ENCODE measurements at regions not wholly inside any gene's neighbourhood (a gene's known extent, or its start where the extent isn't known, plus 50 kb on each side); places are given as distances from the start of the nearest gene placed in this dataset.

DNA sequence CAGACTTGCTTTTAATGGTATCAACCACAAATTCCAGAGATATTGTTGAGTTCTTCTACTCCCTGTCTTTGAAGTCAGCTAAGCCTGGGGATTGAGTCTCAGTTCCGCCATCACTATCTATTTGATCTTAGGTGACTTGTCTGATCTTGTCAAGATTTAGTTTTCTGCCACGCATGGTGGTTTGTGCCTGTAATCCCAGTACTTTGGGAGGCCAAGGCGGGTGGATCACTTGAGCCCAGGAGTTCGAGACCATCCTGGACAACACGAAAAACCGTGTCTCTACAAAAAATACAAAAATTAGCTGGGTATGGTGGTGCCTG lies 376.9 kb downstream of the FGF9 start:
- TF ChIP-seq ZFP30 (CRISPR knock-in tag; IDR thresholded peaks at IDR 0.05; ENCODE audit: borderline replicate concordance) (no peak), MAFF (IDR thresholded peaks at IDR 0.05; ENCODE audit: low read length) (no peak), DPF2 (IDR thresholded peaks at IDR 0.05) (no peak), PHF8 (IDR thresholded peaks at IDR 0.05; ENCODE audit: borderline replicate concordance, low read length) (no peak), POLR2A (conservative IDR thresholded peaks at IDR 0.05) (no peak), YY1 (IDR thresholded peaks at IDR 0.05; ENCODE audit: borderline replicate concordance in 1 of 3, control insufficient read depth in 1 of 3, extremely low read depth in 1 of 3, insufficient read depth in 3 of 3, insufficient read length in 1 of 3, insufficient replicate concordance in 2 of 3, low read depth in 1 of 3, low read length in 2 of 3) (no peak), FOXP1 (CRISPR knock-in tag; IDR thresholded peaks at IDR 0.05) (no peak), GABPB1 (CRISPR knock-in tag; IDR thresholded peaks at IDR 0.05) (no peak)
- TF ChIP-seq, protein P1, sequence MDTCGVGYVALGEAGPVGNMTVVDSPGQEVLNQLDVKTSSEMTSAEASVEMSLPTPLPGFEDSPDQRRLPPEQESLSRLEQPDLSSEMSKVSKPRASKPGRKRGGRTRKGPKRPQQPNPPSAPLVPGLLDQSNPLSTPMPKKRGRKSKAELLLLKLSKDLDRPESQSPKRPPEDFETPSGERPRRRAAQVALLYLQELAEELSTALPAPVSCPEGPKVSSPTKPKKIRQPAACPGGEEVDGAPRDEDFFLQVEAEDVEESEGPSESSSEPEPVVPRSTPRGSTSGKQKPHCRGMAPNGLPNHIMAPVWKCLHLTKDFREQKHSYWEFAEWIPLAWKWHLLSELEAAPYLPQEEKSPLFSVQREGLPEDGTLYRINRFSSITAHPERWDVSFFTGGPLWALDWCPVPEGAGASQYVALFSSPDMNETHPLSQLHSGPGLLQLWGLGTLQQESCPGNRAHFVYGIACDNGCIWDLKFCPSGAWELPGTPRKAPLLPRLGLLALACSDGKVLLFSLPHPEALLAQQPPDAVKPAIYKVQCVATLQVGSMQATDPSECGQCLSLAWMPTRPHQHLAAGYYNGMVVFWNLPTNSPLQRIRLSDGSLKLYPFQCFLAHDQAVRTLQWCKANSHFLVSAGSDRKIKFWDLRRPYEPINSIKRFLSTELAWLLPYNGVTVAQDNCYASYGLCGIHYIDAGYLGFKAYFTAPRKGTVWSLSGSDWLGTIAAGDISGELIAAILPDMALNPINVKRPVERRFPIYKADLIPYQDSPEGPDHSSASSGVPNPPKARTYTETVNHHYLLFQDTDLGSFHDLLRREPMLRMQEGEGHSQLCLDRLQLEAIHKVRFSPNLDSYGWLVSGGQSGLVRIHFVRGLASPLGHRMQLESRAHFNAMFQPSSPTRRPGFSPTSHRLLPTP (IDR thresholded peaks at IDR 0.05; ENCODE audit: borderline replicate concordance, extremely low read depth, insufficient read length) = no peak
- TF ChIP-seq, protein P2, sequence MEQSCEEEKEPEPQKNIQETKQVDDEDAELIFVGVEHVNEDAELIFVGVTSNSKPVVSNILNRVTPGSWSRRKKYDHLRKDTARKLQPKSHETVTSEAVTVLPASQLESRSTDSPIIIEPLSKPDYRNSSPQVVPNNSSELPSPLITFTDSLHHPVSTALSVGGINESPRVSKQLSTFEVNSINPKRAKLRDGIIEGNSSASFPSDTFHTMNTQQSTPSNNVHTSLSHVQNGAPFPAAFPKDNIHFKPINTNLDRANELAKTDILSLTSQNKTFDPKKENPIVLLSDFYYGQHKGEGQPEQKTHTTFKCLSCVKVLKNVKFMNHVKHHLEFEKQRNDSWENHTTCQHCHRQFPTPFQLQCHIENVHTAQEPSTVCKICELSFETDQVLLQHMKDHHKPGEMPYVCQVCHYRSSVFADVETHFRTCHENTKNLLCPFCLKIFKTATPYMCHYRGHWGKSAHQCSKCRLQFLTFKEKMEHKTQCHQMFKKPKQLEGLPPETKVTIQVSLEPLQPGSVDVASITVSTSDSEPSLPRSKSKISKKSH (CRISPR knock-in tag; IDR thresholded peaks at IDR 0.05) = no peak
- TF ChIP-seq, protein P3, sequence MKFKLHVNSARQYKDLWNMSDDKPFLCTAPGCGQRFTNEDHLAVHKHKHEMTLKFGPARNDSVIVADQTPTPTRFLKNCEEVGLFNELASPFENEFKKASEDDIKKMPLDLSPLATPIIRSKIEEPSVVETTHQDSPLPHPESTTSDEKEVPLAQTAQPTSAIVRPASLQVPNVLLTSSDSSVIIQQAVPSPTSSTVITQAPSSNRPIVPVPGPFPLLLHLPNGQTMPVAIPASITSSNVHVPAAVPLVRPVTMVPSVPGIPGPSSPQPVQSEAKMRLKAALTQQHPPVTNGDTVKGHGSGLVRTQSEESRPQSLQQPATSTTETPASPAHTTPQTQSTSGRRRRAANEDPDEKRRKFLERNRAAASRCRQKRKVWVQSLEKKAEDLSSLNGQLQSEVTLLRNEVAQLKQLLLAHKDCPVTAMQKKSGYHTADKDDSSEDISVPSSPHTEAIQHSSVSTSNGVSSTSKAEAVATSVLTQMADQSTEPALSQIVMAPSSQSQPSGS (CRISPR knock-in tag; IDR thresholded peaks at IDR 0.05) = no peak
- TF ChIP-seq, protein P4, sequence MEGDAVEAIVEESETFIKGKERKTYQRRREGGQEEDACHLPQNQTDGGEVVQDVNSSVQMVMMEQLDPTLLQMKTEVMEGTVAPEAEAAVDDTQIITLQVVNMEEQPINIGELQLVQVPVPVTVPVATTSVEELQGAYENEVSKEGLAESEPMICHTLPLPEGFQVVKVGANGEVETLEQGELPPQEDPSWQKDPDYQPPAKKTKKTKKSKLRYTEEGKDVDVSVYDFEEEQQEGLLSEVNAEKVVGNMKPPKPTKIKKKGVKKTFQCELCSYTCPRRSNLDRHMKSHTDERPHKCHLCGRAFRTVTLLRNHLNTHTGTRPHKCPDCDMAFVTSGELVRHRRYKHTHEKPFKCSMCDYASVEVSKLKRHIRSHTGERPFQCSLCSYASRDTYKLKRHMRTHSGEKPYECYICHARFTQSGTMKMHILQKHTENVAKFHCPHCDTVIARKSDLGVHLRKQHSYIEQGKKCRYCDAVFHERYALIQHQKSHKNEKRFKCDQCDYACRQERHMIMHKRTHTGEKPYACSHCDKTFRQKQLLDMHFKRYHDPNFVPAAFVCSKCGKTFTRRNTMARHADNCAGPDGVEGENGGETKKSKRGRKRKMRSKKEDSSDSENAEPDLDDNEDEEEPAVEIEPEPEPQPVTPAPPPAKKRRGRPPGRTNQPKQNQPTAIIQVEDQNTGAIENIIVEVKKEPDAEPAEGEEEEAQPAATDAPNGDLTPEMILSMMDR (IDR thresholded peaks at IDR 0.05 in 2 of 3, conservative IDR thresholded peaks at IDR 0.05 in 1 of 3; ENCODE audit: insufficient read depth in 2 of 3, low read depth in 1 of 3, low read length in 3 of 3) = no peak
